Effector memory CD8-positive, alpha-beta T cell (primary cell): ENCODE measurements at regions not wholly inside any gene's neighbourhood (a gene's known extent, or its start where the extent isn't known, plus 50 kb on each side); places are given as distances from the start of the nearest gene placed in this dataset.
A peak's percentile ranks its signal among the peaks of the same experiment; 100 is the strongest.

Source experiments
- ATAC-seq: fragments of 150-1000 bp; cut with Tn5 transposase; replicated peaks from 2 replicates; pipeline ENCODE4 v1.10.0; 2021; ENCODE audit warnings: mild to moderate bottlenecking, moderate library complexity
- DNase-seq, 3 experiments: peaks; one replicate each; pipeline ENCODE4 v3.0.0; 2021
- H3K27ac Mint-ChIP-seq, 2 donors: one replicate each; pipeline ENCODE4 v1.8.0; 2022; ENCODE audit warnings: mild to moderate bottlenecking in 2 of 2, mixed read lengths in 2 of 2, moderate library complexity in 2 of 2
- H3K27me3 Mint-ChIP-seq, 2 donors: one replicate each; pipeline ENCODE4 v1.8.0; 2022; ENCODE audit warnings: mixed read lengths in 2 of 2
- H3K36me3 Mint-ChIP-seq: one replicate; pipeline ENCODE4 v1.8.0; 2022; ENCODE audit warnings: mild to moderate bottlenecking, moderate library complexity, mixed read lengths; ENCODE audit not compliant: insufficient read depth
- H3K4me1 Mint-ChIP-seq, 2 donors: one replicate each; pipeline ENCODE4 v1.8.0; 2022; ENCODE audit warnings: low read depth in 2 of 2, mixed read lengths in 2 of 2
- H3K4me3 Mint-ChIP-seq, 2 donors: one replicate each; pipeline ENCODE4 v1.8.0; 2022; ENCODE audit warnings: mild to moderate bottlenecking in 2 of 2, mixed read lengths in 2 of 2, moderate library complexity in 2 of 2
- H3K9me3 Mint-ChIP-seq, 2 donors: one replicate each; pipeline ENCODE4 v1.8.0; 2022; ENCODE audit warnings: mixed read lengths in 2 of 2

DNA sequence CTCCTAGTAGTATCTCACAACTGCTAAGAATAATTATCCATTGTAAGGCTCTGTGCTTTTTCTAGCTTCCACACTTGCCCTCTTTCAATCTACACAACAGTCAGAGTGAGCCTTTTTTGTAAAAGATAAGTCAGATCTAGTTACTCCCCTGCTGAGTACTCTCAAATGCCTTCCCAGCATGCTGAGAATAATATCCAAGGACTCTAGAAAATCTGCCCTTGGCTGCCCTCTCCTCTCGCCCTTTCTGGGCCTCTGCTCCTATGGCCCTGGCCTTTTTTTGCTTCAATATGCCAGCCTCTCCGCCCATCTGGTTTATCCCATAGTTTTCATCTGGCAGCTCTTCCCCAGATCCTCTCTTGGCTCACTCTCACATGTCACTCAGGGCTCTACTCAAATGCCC, 455.9 kb upstream of the UBE2E3 start:
- no peak for ATAC-seq
- H3K27me3 Mint-ChIP-seq, result peaks cover 0 to 7% of the 10 kb centered on the region in 2 donors
- no peak overlapping the region for H3K4me3 Mint-ChIP-seq
- H3K9me3 Mint-ChIP-seq, result peaks cover 0 to 3% of the 10 kb centered on the region in 2 donors
- no peak for DNase-seq
- no peak overlapping the region for H3K27ac Mint-ChIP-seq
- H3K36me3 Mint-ChIP-seq, result no peaks in the 10 kb centered on the region
- H3K4me1 Mint-ChIP-seq, result no peaks in the 10 kb centered on the region

DNA sequence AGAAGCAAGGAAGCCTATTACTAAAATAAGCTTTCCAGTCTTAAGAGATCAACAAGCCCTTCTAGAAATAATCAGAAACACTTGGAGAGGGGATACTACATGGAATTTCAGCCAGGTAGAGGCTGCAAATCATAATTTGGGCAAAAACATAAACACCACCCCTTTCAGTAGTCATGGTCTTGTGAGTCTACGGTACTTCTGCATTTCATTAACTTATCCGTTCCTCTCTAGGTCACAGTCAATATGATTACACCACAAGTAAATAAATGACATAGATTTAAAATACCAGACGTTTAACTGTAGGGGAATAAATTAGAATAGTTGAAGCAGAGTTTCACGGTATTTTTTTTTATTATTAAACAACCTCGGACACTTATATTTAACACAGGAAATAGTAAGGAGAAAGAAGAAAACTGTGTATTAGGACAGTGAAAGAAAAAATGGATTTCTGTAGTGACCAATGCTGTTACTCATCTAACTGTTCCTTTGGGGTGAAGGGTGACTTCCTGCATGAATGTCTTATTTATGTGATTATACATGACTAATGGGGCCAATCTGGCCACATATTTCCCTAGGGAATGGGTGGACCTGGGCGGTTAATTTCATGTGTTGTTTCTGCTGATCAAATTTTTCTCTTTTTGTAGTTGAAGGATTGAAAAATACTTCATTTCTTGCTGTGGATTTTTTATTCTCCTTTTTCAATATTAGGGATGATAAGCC, 456.6 kb upstream of the UBE2E3 start:
- no peak for ATAC-seq
- H3K27ac Mint-ChIP-seq, result no peak overlapping the region
- H3K9me3 Mint-ChIP-seq, result no peaks in the 10 kb centered on the region
- H3K4me1 Mint-ChIP-seq, result no peaks in the 10 kb centered on the region
- no peaks in the 10 kb centered on the region for H3K36me3 Mint-ChIP-seq
- H3K4me3 Mint-ChIP-seq, result no peak overlapping the region
- peaks cover 0 to 5% of the 10 kb centered on the region in 2 donors for H3K27me3 Mint-ChIP-seq
- DNase-seq, result no peak

DNA sequence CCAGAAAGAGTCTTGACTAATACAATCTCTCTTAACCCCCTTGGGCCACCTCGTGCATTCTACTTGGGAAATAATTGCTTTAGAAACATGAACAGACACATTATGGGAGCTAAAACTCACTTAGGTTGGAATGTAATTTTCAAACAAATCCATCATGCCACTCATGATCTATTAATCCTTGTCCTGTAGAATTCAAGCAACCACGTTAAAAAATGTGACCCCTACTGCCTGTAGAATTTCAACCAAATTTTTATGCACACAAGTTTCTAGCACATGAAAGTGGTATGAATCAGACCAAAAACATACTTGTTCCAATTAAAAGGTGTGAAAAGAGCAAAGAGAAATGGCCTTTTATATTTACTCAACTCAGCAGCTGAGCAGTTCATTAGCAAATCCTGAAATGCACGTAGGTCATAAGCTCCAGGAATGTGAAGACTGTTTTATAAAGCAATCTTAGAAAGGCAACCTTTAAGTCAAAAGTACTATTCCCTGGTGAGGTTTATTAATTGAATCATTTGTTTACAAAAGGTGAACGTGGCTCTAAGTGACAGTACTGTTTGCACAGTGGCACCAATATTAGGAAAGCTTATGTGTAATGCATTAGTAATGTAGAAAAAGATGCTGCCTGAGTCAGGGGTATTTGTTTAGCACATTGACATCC, 459.4 kb upstream of the UBE2E3 start:
- no peaks in the 10 kb centered on the region for H3K4me1 Mint-ChIP-seq
- DNase-seq (no peak), ATAC-seq (no peak)
- H3K36me3 Mint-ChIP-seq, result no peaks in the 10 kb centered on the region
- peaks cover 0 to 5% of the 10 kb centered on the region in 2 donors for H3K27me3 Mint-ChIP-seq
- no peaks in the 10 kb centered on the region for H3K9me3 Mint-ChIP-seq
- no peak overlapping the region for H3K4me3 Mint-ChIP-seq
- no peak overlapping the region for H3K27ac Mint-ChIP-seq

DNA sequence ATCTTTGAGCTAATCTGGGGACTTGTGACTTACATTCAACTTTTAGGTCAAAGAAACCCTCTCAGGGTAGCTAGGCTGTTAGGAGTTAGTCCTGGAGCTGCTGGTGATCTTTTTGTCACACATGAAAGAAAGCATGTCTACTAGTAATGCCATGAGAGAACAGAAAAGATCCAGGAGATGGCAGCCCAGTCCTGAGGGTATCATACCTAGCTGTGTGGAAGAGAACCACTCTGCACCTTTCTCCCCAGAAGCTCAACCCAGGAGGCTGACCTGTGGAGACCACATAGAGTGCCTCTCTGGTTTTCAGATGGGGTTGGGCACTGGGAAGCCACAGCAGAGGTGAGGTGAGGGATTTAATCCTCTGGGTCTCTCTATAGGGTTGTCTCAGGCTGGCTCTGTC, 460.2 kb upstream of the UBE2E3 start:
- no peaks in the 10 kb centered on the region for H3K4me1 Mint-ChIP-seq
- H3K36me3 Mint-ChIP-seq, result no peaks in the 10 kb centered on the region
- no peak overlapping the region for H3K27ac Mint-ChIP-seq
- DNase-seq (no peak), ATAC-seq (no peak)
- H3K27me3 Mint-ChIP-seq, result peaks cover 0 to 5% of the 10 kb centered on the region in 2 donors
- H3K4me3 Mint-ChIP-seq, result no peak overlapping the region
- H3K9me3 Mint-ChIP-seq, result no peaks in the 10 kb centered on the region

DNA sequence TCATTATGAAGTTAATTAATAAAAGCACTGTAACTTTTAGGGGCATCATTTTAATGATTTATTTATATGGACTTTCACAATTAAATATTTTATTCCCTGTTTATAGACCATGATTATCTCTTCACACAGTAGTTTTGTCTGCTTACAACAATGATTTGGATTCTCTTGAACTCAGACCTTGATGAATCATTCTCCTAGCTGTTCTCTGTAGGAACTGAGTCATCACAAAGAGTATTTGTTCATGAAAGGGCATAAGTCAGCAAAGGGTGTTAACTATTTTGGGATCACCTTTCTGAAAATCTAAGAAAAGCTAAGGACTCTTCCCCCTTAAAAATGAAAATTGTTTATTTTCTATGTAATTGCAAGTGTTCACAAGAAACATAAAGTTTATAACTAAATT, 461.1 kb upstream of the UBE2E3 start:
- no peak for DNase-seq

DNA sequence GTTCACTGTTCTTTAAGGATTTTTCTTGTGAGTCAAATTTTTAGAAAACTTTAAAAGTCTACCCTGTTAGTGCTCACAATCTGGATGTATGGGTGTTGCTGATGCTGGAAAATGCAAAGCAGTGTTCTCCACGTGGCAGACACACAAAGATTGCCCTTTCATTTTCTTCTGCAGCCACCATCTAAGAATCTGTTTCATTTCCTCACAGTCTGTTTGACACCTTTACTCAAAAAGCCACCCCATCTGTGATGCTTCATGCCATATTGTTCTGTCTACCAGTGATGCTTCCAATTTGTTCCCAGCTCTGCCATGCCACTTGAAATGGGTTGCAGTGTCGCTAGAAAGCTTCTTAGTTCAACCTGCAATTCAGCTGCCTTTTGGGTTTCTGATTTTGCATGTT, 464.2 kb upstream of the UBE2E3 start:
- Mint-ChIP-seq H3K4me1 (no peaks in the 10 kb centered on the region), H3K36me3 (no peaks in the 10 kb centered on the region), H3K27me3 (peaks cover 0 to 5% of the 10 kb centered on the region in 2 donors), H3K9me3 (no peaks in the 10 kb centered on the region), H3K27ac (no peak overlapping the region), H3K4me3 (no peak overlapping the region)
- ATAC-seq, result no peak
- no peak for DNase-seq

More for the DNA sequence above, 461.1 kb upstream of the UBE2E3 start:
- no peak for ATAC-seq
- peaks cover 0 to 5% of the 10 kb centered on the region in 2 donors for H3K27me3 Mint-ChIP-seq
- no peaks in the 10 kb centered on the region for H3K36me3 Mint-ChIP-seq
- H3K9me3 Mint-ChIP-seq, result no peaks in the 10 kb centered on the region
- H3K4me3 Mint-ChIP-seq, result no peak overlapping the region
- no peaks in the 10 kb centered on the region for H3K4me1 Mint-ChIP-seq
- H3K27ac Mint-ChIP-seq, result no peak overlapping the region

DNA sequence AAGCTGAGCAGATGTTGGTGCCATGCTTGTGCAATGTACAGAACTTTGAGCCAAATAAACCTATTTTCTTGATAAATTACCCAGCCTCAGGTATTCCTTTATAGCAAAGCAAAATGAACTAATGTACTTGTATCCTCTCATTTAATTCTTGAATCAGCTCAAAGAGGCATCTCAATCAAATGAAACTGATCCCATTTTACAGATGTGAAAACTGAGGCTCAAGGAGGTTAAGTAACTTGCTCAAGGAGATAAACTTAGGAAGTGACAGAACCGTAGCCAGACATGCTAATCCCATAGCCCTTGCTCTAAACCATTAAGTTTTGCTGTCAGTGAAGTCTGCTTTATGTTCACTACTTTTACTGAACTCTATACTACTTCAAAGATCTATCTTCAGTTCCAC, 467.0 kb upstream of the UBE2E3 start:
- Mint-ChIP-seq H3K4me1 (no peaks in the 10 kb centered on the region), H3K27me3 (peaks cover 0 to 5% of the 10 kb centered on the region in 2 donors), H3K9me3 (no peaks in the 10 kb centered on the region), H3K36me3 (no peaks in the 10 kb centered on the region), H3K4me3 (no peak overlapping the region), H3K27ac (no peak overlapping the region)
- DNase-seq (no peak), ATAC-seq (no peak)

DNA sequence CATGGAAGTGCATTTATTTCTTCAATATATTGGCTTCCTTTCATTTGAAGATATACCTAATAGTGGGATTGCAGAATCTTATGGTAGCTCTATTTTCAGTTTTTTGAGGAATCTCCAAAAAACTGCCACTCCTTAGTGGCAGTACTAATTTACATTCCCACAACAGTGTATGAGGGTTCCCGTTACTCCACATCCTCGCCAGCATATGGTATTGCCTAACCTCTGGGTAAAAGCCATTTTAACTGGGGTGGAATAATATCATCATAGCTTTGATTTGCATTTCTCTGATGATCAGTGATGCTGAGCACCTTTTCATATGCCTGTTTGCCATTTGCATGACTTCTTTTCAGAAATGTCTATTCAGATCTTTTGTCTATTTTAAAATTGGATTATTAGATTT, 471.9 kb upstream of the UBE2E3 start:
- Mint-ChIP-seq H3K27me3 (peaks cover 0 to 10% of the 10 kb centered on the region in 2 donors), H3K9me3 (no peaks in the 10 kb centered on the region), H3K36me3 (no peaks in the 10 kb centered on the region), H3K27ac (peak overlapping the region in 1 of 2 donors; percentile 5), H3K4me3 (no peak overlapping the region), H3K4me1 (no peaks in the 10 kb centered on the region)
- no peak for DNase-seq
- ATAC-seq, result no peak

DNA sequence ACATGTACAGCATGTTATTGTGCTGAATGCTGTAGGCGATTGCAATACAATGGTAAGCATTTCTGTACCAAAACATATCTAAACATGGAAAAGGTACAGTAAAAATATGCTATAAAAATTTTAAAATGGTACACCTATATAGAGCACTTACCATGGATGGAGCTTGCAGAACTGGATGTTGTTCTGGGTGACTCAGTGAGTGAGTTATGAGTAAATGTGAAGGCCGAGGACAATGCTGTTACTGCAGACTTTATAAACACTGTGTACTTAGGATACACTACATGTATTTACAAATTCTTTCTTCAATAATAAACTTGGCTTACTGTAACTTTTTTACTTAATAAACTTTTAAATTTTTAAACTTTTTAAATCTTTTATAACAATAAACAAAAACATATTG, 473.4 kb upstream of the UBE2E3 start:
- no peaks in the 10 kb centered on the region for H3K36me3 Mint-ChIP-seq
- ATAC-seq (no peak), DNase-seq (no peak)
- H3K9me3 Mint-ChIP-seq, result no peaks in the 10 kb centered on the region
- H3K4me3 Mint-ChIP-seq, result no peak overlapping the region
- peaks cover 0 to 10% of the 10 kb centered on the region in 2 donors for H3K27me3 Mint-ChIP-seq
- H3K27ac Mint-ChIP-seq, result no peak overlapping the region
- no peaks in the 10 kb centered on the region for H3K4me1 Mint-ChIP-seq

DNA sequence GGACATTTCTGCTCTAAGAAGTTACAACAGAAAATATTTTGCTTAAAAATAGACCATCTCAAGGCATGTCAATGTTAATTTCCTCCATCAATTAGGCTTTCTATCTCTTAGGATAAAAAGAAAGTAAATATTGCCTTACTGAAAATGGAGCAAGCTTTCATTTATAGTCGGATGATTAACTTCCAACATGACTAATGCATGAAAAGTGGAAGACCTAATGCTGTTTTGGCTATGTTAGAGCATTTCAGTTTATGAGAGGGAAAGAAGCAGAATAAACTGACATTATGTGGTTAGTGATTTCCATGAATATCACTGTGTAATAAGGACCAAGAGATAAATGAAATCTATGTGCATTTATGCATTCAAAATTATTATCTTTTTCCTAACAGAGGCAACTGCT, 475.2 kb upstream of the UBE2E3 start:
- no peak for DNase-seq
- Mint-ChIP-seq H3K27me3 (peaks cover 0 to 10% of the 10 kb centered on the region in 2 donors), H3K36me3 (no peaks in the 10 kb centered on the region), H3K9me3 (no peaks in the 10 kb centered on the region), H3K27ac (no peak overlapping the region), H3K4me1 (no peaks in the 10 kb centered on the region), H3K4me3 (no peak overlapping the region)
- ATAC-seq, result no peak

DNA sequence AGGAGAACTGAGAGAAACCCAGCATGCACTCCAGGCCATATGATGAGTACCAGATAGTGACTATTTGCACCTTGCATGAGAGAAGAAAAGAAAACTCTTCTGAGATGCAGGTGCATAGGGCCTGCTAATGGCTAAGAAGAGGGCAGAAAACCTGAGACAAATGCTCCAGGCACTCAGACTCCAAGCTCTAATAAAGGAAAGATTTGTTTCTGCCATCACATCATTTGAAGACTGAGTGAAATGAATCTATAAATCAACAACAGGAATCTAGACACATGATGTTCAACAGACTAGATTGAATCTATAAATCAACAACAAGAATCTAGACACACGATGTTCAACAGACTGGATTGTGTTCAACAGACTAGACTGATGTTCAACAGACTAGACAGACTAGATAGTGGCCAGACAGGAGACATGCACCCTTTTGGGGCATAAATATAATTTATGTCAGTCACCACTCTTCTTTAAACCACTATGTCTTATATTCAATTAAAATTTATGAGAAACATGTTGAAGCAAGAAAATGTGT, 482.7 kb upstream of the UBE2E3 start:
- H3K4me3 Mint-ChIP-seq, result no peak overlapping the region
- H3K27ac Mint-ChIP-seq, result no peak overlapping the region
- H3K27me3 Mint-ChIP-seq, result peaks cover 14 to 21% of the 10 kb centered on the region in 2 donors
- no peaks in the 10 kb centered on the region for H3K4me1 Mint-ChIP-seq
- DNase-seq (no peak), ATAC-seq (no peak)
- no peaks in the 10 kb centered on the region for H3K36me3 Mint-ChIP-seq
- H3K9me3 Mint-ChIP-seq, result peaks cover 5 to 7% of the 10 kb centered on the region in 2 donors

DNA sequence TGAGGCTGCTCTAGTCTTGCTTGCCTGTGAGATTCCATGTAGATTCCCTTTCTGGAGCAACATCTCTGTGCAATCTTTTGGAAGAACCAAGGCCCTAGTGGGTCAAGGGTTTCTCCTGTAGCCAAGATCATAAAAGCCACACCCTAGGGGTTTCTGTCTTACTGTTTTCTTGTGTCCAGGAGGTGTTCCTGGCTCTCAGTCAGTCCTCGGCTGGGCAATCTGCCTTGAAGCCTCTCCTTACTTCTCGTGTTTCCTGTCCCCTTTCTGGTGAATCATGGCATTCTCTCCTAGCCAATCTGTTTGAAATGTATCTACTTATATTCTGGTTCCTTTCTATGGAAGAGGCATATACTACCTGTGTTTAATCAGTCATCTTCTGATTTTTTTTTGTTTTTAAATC, 484.8 kb upstream of the UBE2E3 start:
- DNase-seq (no peak), ATAC-seq (no peak)
- H3K36me3 Mint-ChIP-seq, result no peaks in the 10 kb centered on the region
- H3K4me1 Mint-ChIP-seq, result no peaks in the 10 kb centered on the region
- peaks cover 14 to 21% of the 10 kb centered on the region in 2 donors for H3K27me3 Mint-ChIP-seq
- H3K9me3 Mint-ChIP-seq, result peaks cover 5 to 7% of the 10 kb centered on the region in 2 donors
- no peak overlapping the region for H3K27ac Mint-ChIP-seq
- no peak overlapping the region for H3K4me3 Mint-ChIP-seq

DNA sequence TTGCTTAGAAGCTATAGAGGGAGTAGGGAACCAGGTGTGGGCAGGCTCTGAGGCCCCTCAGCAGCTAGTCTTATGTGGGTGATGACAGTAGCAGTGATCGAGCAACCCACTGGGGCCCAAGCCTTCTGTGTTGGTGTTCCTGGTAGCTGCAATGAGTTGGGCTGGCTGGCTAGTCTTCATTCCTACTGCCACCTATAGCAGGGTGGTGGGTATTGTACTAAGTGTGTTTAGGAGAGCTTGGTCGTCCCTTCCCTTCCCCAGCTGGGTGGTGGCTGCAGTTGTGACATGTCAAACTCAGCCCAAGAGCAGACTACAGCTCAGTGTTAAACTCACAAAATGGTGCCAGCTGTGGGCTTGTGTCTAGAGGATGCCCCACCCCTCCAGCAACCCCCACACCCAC, 486.1 kb upstream of the UBE2E3 start:
- peaks cover 14 to 21% of the 10 kb centered on the region in 2 donors for H3K27me3 Mint-ChIP-seq
- H3K9me3 Mint-ChIP-seq, result peaks cover 7 to 10% of the 10 kb centered on the region in 2 donors
- DNase-seq (no peak), ATAC-seq (no peak)
- H3K36me3 Mint-ChIP-seq, result no peaks in the 10 kb centered on the region
- no peak overlapping the region for H3K4me3 Mint-ChIP-seq
- H3K4me1 Mint-ChIP-seq, result no peaks in the 10 kb centered on the region
- no peak overlapping the region for H3K27ac Mint-ChIP-seq

DNA sequence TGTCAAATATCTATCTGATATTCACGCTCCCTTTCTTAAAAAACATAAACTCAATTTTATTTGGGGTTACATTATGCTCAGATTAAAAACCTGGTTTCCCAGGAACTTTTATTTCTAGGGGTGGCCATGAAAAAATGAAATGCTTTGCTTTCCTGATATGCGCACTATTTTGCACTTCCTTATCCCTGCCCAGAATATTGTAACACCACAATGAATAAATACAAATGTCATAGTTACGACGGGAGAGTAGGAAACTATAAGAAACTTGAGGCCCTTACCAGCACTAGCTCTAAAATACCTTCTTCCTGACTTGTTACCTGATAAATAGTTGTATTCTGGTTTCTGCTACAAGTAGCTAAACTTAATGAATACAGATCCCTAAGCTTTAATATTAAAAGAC, 475.6 kb upstream of the CWC22 start:
- H3K9me3 Mint-ChIP-seq, result no peaks in the 10 kb centered on the region
- H3K27ac Mint-ChIP-seq, result no peak overlapping the region
- no peak for ATAC-seq
- no peak for DNase-seq
- H3K36me3 Mint-ChIP-seq, result no peaks in the 10 kb centered on the region
- no peak overlapping the region for H3K4me3 Mint-ChIP-seq
- no peaks in the 10 kb centered on the region for H3K27me3 Mint-ChIP-seq
- H3K4me1 Mint-ChIP-seq, result no peaks in the 10 kb centered on the region
